ENCODE measurements at regions not wholly inside any gene's neighbourhood (a gene's known extent, or its start where the extent isn't known, plus 50 kb on each side); places are given as distances from the start of the nearest gene placed in this dataset.

- Histone ChIP-seq H3K4me3 (ENCODE audit: low read length) (no peak overlapping the region), H3K27me3 (ENCODE audit: insufficient read depth, low read depth, low read length) (no peaks in the 10 kb centered on the region), H3K36me3 (ENCODE audit: insufficient read depth, low read length) (no peaks in the 10 kb centered on the region), H3F3A (ENCODE audit: insufficient read depth, low read length, poor library complexity, severe bottlenecking) (no peaks in the 10 kb centered on the region), H3K79me2 (replicated peaks; ENCODE audit: insufficient read depth, low read length) (no peaks in the 10 kb centered on the region), H3K27ac (ENCODE audit: low read length) (no peak overlapping the region), H4K20me1 (ENCODE audit: insufficient read depth) (no peaks in the 10 kb centered on the region), H3K9me2 (ENCODE audit: insufficient read depth, low read length) (no peaks in the 10 kb centered on the region), H3K9me3 (ENCODE audit: low read length) (no peaks in the 10 kb centered on the region), H3K9ac (ENCODE audit: low read length) (no peak overlapping the region), H3K4me2 (ENCODE audit: low read length) (no peak overlapping the region), H2AFZ (ENCODE audit: low read depth, low read length) (no peak overlapping the region)
- TF ChIP-seq SMC3 (conservative IDR thresholded peaks at IDR 0.05; ENCODE audit: poor library complexity) (no peak), POLR2AphosphoS5 (IDR thresholded peaks at IDR 0.05) (no peak), RAD21 (conservative IDR thresholded peaks at IDR 0.05) (no peak), TAF1 (IDR thresholded peaks at IDR 0.05; ENCODE audit: low read depth) (no peak), EZH2 (IDR thresholded peaks at IDR 0.05; ENCODE audit: borderline replicate concordance, insufficient read depth, low read length, poor library complexity, severe bottlenecking) (no peak), MXI1 (conservative IDR thresholded peaks at IDR 0.05; ENCODE audit: poor library complexity, severe bottlenecking) (no peak), CTCF (IDR thresholded peaks at IDR 0.05; ENCODE audit: poor library complexity, severe bottlenecking) (no peak), EP300 (conservative IDR thresholded peaks at IDR 0.05; ENCODE audit: poor library complexity, severe bottlenecking) (no peak)
- TF ChIP-seq, protein P1, sequence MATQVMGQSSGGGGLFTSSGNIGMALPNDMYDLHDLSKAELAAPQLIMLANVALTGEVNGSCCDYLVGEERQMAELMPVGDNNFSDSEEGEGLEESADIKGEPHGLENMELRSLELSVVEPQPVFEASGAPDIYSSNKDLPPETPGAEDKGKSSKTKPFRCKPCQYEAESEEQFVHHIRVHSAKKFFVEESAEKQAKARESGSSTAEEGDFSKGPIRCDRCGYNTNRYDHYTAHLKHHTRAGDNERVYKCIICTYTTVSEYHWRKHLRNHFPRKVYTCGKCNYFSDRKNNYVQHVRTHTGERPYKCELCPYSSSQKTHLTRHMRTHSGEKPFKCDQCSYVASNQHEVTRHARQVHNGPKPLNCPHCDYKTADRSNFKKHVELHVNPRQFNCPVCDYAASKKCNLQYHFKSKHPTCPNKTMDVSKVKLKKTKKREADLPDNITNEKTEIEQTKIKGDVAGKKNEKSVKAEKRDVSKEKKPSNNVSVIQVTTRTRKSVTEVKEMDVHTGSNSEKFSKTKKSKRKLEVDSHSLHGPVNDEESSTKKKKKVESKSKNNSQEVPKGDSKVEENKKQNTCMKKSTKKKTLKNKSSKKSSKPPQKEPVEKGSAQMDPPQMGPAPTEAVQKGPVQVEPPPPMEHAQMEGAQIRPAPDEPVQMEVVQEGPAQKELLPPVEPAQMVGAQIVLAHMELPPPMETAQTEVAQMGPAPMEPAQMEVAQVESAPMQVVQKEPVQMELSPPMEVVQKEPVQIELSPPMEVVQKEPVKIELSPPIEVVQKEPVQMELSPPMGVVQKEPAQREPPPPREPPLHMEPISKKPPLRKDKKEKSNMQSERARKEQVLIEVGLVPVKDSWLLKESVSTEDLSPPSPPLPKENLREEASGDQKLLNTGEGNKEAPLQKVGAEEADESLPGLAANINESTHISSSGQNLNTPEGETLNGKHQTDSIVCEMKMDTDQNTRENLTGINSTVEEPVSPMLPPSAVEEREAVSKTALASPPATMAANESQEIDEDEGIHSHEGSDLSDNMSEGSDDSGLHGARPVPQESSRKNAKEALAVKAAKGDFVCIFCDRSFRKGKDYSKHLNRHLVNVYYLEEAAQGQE (IDR thresholded peaks at IDR 0.05; ENCODE audit: borderline replicate concordance) = no peak
Measured at GRCh38 chr3:30227571-30228301, 378.7 kb upstream of the TGFBR2 start.

DNA sequence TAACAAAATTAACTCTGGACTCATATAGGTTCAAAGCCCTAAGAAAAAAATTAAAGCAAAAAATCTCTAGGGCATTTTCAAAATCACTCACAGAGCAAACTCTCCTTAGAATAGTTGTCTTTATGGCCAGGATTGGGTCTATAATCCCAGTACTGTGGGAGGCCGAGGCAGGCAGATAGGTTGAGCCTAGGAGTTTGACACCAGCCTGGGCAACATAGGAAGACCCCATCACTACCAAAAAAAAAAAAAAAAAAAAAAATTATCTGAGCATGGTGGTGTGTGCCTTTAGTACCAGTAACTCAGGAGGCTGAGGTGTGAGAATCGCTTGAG, 378.1 kb upstream of the TGFBR2 start:
- Histone ChIP-seq H2AFZ (ENCODE audit: low read depth, low read length) (no peak overlapping the region), H3K9me2 (ENCODE audit: insufficient read depth, low read length) (no peaks in the 10 kb centered on the region), H3K4me2 (ENCODE audit: low read length) (no peak overlapping the region), H3K27me3 (ENCODE audit: insufficient read depth, low read depth, low read length) (no peaks in the 10 kb centered on the region), H3K9ac (ENCODE audit: low read length) (no peak overlapping the region), H4K20me1 (ENCODE audit: insufficient read depth) (no peaks in the 10 kb centered on the region), H3K9me3 (ENCODE audit: low read length) (no peaks in the 10 kb centered on the region), H3F3A (ENCODE audit: insufficient read depth, low read length, poor library complexity, severe bottlenecking) (no peaks in the 10 kb centered on the region), H3K36me3 (ENCODE audit: insufficient read depth, low read length) (no peaks in the 10 kb centered on the region), H3K27ac (ENCODE audit: low read length) (no peak overlapping the region), H3K4me3 (ENCODE audit: low read length) (no peak overlapping the region), H3K79me2 (replicated peaks; ENCODE audit: insufficient read depth, low read length) (no peaks in the 10 kb centered on the region)
- no peak for TF ChIP-seq RAD21 (conservative IDR thresholded peaks at IDR 0.05)
- no peak for TF ChIP-seq MXI1 (conservative IDR thresholded peaks at IDR 0.05; ENCODE audit: poor library complexity, severe bottlenecking)
- no peak for TF ChIP-seq TAF1 (IDR thresholded peaks at IDR 0.05; ENCODE audit: low read depth)
- no peak for TF ChIP-seq SMC3 (conservative IDR thresholded peaks at IDR 0.05; ENCODE audit: poor library complexity)
- TF ChIP-seq, protein P1 (IDR thresholded peaks at IDR 0.05; ENCODE audit: borderline replicate concordance) = no peak
- no peak for TF ChIP-seq CTCF (IDR thresholded peaks at IDR 0.05; ENCODE audit: poor library complexity, severe bottlenecking)
- no peak for TF ChIP-seq POLR2AphosphoS5 (IDR thresholded peaks at IDR 0.05)
- no peak for TF ChIP-seq EP300 (conservative IDR thresholded peaks at IDR 0.05; ENCODE audit: poor library complexity, severe bottlenecking)
- no peak for TF ChIP-seq EZH2 (IDR thresholded peaks at IDR 0.05; ENCODE audit: borderline replicate concordance, insufficient read depth, low read length, poor library complexity, severe bottlenecking)

All from neural cell (in vitro differentiated cells).